ENCODE measurements at regions not wholly inside any gene's neighbourhood (a gene's known extent, or its start where the extent isn't known, plus 50 kb on each side); places are given as distances from the start of the nearest gene placed in this dataset.

DNA sequence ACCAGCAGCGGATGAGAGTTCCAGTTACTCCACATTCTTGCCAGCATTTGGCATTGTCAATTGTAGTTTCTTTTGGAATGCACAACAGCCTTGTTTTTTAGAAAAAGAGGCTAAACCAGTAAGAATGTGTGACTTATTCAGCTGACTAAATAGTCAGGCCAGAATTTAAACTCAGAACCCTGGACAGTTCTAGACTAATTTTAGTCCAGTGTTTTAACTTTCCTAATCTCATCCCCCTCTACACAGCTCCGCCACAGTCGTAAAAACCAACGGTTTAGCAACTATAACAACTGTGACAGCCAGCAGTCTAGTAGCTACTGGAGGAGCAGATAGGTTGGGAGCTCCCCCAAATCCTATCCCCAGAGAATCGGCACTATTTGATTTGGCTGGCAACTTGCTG, 103.7 kb downstream of the FOXD1 start:
- TF ChIP-seq, protein P1, sequence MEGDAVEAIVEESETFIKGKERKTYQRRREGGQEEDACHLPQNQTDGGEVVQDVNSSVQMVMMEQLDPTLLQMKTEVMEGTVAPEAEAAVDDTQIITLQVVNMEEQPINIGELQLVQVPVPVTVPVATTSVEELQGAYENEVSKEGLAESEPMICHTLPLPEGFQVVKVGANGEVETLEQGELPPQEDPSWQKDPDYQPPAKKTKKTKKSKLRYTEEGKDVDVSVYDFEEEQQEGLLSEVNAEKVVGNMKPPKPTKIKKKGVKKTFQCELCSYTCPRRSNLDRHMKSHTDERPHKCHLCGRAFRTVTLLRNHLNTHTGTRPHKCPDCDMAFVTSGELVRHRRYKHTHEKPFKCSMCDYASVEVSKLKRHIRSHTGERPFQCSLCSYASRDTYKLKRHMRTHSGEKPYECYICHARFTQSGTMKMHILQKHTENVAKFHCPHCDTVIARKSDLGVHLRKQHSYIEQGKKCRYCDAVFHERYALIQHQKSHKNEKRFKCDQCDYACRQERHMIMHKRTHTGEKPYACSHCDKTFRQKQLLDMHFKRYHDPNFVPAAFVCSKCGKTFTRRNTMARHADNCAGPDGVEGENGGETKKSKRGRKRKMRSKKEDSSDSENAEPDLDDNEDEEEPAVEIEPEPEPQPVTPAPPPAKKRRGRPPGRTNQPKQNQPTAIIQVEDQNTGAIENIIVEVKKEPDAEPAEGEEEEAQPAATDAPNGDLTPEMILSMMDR (IDR thresholded peaks at IDR 0.05; ENCODE audit: borderline replicate concordance, insufficient read depth, low read depth, low read length): no peak
- no peak overlapping the region for H3K4me3 ChIP-seq (ENCODE audit: low read depth, low read length)

DNA sequence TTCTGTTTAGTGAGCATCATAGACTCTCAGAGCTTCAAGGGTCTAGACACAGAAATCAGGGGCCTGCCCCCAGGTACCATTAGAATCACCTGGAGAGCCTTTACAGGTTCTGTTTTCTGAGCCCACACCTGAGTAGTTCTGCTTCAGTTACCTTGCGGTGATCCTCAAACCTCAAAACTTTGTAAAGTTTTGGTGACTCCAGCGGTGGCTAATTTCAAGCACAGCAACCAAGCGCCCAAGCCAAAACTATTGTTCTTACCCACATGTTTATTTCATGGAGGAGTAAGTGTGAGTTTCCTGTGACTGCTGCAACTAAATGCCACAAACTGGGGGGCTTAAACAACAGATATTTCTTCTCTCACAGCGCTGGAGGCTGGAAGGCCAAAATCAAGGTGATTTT, 108.9 kb downstream of the FOXD1 start:
- no peak overlapping the region for H3K4me3 ChIP-seq (ENCODE audit: low read depth, low read length)
- TF ChIP-seq, protein P1 (IDR thresholded peaks at IDR 0.05; ENCODE audit: borderline replicate concordance, insufficient read depth, low read depth, low read length): no peak

DNA sequence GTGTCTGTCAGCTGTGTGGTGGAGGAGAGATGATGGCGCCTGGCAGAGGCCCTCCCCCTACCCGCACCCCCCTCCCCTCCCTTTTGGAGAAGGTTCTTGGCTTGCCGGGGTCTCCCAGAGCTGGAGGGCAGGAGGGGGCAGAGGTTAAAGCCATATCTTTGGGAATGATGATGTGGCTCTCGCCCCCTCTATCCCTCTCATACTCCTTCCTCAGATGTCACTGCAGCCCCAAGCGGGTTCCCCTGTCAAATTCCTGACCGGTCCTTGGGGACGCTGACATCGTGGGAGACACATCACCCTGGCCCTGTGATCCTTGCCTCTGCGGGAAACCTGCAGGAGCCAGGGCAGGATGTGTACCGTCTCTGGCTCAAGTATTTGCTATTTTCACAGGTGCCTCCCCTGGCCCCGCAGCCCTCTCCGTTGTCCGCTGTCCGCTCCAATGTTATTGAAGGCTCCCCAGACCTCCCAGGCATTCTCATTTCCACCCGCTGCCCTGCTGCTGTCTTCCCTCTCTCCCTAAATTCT, 109.5 kb downstream of the FOXD1 start:
- TF ChIP-seq, protein P1 (IDR thresholded peaks at IDR 0.05; ENCODE audit: borderline replicate concordance, insufficient read depth, low read depth, low read length): no peak
- H3K4me3 ChIP-seq (ENCODE audit: low read depth, low read length): no peak overlapping the region

DNA sequence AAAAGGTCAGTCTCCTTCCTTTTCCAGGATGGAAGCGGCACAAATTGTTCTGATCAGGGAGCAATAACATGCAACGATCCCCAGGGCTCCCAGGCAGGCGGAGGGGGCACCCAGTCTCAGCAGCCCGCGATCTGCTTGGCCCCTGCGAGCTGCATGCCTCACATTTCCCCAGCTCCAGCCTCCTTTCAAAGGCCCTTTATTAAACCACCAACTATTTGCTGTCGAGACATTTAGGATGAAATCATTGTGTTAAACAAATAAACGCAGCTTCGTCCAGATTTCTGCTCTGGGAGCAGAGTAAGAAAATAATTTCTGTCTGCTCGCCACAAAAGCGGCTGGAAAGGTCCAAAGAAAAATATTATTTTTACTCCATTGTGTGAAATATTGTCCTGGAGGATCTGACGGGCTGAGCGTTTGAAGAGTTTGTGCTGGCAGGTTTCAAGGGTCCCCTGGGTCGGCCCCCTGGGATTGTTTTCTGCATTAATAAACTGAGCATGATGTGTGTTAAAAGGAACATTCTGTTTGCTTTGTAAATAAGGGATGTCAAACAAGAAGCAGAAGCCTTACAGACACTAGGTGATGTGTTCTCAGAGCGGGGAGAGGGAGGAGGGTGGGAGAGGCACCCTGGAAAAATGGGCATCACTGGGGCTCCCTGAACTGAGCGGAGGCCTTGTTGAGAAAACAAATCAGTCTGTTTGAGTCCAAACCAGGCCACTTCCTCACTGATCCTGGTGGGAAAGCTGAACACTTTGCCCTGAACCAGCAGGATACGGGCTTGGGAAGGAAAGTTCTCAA, 110.1 kb downstream of the FOXD1 start:
- TF ChIP-seq, protein P1 (IDR thresholded peaks at IDR 0.05; ENCODE audit: borderline replicate concordance, insufficient read depth, low read depth, low read length): no peak

DNA sequence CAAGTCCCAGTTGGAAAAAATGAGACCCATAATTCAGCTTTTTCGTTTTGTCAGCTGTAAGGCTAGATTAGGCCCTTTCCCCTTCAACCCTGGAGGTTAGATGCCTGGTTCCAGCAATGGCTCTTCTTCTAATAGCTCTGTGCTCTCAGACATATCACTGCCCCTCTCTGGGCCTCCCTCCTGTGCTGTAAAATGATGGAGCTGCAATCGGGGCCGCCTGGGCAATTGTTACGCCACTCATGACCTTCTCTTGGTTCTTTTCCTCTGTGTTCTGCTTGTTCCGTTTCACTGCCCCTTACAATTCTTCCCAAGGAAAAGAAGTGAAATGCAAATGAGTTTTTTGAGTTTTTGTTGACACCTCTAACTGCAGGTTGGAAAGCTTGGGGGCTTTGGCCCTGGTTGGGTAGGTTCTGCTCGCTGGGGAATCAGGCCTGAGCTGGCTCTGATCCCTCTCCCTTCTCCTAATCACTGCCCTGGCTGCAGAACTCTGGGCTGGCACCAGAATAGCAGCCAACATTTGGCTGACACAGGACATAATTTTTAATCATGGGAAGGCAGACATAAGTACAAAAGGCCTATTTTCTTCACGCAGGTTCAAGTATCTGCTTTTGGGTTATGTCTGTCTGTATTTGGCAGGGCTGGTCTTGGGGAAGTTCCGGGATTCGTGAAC, 110.9 kb downstream of the FOXD1 start:
- no peak overlapping the region for H3K4me3 ChIP-seq (ENCODE audit: low read depth, low read length)
- TF ChIP-seq, protein P1 (IDR thresholded peaks at IDR 0.05; ENCODE audit: borderline replicate concordance, insufficient read depth, low read depth, low read length): no peak

More for the DNA sequence above, 110.1 kb downstream of the FOXD1 start:
- no peak overlapping the region for H3K4me3 ChIP-seq (ENCODE audit: low read depth, low read length)

DNA sequence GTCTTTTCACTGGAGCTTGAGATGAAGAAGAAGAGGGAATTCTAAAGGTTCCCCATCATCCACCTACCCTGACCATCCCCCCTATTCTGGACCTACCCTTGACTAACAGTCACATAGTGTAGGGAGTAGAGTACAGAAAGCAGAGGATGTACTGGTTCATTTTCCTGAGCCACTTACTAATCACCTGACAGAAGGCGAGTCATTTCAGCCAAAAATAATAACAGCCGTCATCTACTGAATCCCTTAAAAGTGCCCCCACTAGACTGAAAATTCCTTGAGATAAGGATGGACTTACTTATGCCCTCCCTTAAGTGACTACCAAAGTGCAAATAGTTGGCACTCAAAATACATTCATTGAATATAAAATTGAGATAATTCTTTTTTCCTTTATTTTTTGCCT, 112.2 kb downstream of the FOXD1 start:
- TF ChIP-seq, protein P1 (IDR thresholded peaks at IDR 0.05; ENCODE audit: borderline replicate concordance, insufficient read depth, low read depth, low read length): no peak
- no peak overlapping the region for H3K4me3 ChIP-seq (ENCODE audit: low read depth, low read length)
